Transverse colon (tissue), 4 donors: ENCODE measurements at regions not wholly inside any gene's neighbourhood (a gene's known extent, or its start where the extent isn't known, plus 50 kb on each side); places are given as distances from the start of the nearest gene placed in this dataset.
A peak's percentile ranks its signal among the peaks of the same experiment; 100 is the strongest.

Experiments
- DNase-seq: peaks from one replicate; pipeline ENCODE4 v3.0.0-alpha.2; 2019
- H3K27ac ChIP-seq, 4 donors: fragments of 200-600 bp; sonication (generic); 2 replicates each; pipeline ENCODE4 v1.5.1; 2016 to 2018; ENCODE audit warnings: inconsistent platforms in 4 of 4
- H3K27me3 ChIP-seq: fragments of 200-600 bp; sonication (generic); 2 replicates; pipeline ENCODE4 v1.5.1; 2017; ENCODE audit warnings: inconsistent platforms
- H3K36me3 ChIP-seq, 4 donors: fragments of 200-600 bp; sonication (generic); 2 replicates each; pipeline ENCODE4 v1.5.1; 2017 to 2019; ENCODE audit warnings: inconsistent platforms in 4 of 4
- H3K4me1 ChIP-seq, 4 donors: fragments of 200-600 bp; sonication (generic); 2 replicates each; pipeline ENCODE4 v1.5.1; 2017 to 2020; ENCODE audit warnings: inconsistent platforms in 4 of 4
- H3K4me3 ChIP-seq, 4 donors: fragments of 200-600 bp; sonication (generic); 1 replicate in 1 of 4; 2 replicates in 3 of 4; pipeline versions ENCODE4 v1.5.1 to v1.6.1; 2017 to 2019; ENCODE audit warnings: inconsistent platforms in 4 of 4
- H3K9me3 ChIP-seq, 2 donors: fragments of 200-600 bp; sonication (generic); 2 replicates each; pipeline ENCODE4 v1.5.1; 2017 to 2019; ENCODE audit warnings: inconsistent platforms in 2 of 2
- EP300 ChIP-seq: sonication (generic); formaldehyde crosslinking; IDR thresholded peaks from one replicate; pipeline ENCODE4 v1.6.1; 2017; ENCODE audit warnings: antibody characterized with exemption, low read depth
- POLR2A ChIP-seq: fragments of 450-650 bp; IDR thresholded peaks from one replicate; pipeline ENCODE4 v1.6.1; 2016; ENCODE audit warnings: antibody characterized with exemption, mild to moderate bottlenecking, moderate library complexity
- POLR2AphosphoS5 ChIP-seq, 3 donors: sonication (generic); formaldehyde crosslinking; IDR thresholded peaks; one replicate each; pipeline ENCODE4 v1.6.1; 2016; ENCODE audit warnings: antibody characterized with exemption in 3 of 3
- WGBS, 2 donors: methylation state at CpG; one replicate each; pipeline ENCODE4 v1.1.5; 2018; ENCODE audit warnings: low coverage in 1 of 2; 5-methylcytosine and 5-hydroxymethylcytosine counted together
- in situ Hi-C, 4 donors: fragments of 200-750 bp; cut with MboI; loops; one replicate each; pipeline versions ENCODE4 v1.15.0 to v1.15.1; 2017; ENCODE audit warnings: low sequenced_read_pairs in 3 of 4, low pct_ligation_motif_present in 1 of 4, low pct_unique_long_range_greater_than_20kb in 1 of 4
- intact Hi-C: fragments of 100-400 bp; cut with DNase I; formaldehyde crosslinking; loops from one replicate; pipeline ENCODE4 v1.15.1; 2023; ENCODE audit warnings: low total_unique reads
- TF ChIP-seq, protein P1 (sequence below), 5 experiments: fragments of 200-600 bp in 3 of 5; fragments of 450-650 bp in 2 of 5; sonication (generic) in 3 of 5; IDR thresholded peaks; 1 replicate in 2 of 5; 2 replicates in 3 of 5; pipeline ENCODE4 v1.5.1; 2016 to 2017; ENCODE audit warnings: antibody characterized with exemption in 5 of 5, inconsistent platforms in 3 of 5, mild to moderate bottlenecking in 2 of 5, moderate library complexity in 1 of 5

DNA sequence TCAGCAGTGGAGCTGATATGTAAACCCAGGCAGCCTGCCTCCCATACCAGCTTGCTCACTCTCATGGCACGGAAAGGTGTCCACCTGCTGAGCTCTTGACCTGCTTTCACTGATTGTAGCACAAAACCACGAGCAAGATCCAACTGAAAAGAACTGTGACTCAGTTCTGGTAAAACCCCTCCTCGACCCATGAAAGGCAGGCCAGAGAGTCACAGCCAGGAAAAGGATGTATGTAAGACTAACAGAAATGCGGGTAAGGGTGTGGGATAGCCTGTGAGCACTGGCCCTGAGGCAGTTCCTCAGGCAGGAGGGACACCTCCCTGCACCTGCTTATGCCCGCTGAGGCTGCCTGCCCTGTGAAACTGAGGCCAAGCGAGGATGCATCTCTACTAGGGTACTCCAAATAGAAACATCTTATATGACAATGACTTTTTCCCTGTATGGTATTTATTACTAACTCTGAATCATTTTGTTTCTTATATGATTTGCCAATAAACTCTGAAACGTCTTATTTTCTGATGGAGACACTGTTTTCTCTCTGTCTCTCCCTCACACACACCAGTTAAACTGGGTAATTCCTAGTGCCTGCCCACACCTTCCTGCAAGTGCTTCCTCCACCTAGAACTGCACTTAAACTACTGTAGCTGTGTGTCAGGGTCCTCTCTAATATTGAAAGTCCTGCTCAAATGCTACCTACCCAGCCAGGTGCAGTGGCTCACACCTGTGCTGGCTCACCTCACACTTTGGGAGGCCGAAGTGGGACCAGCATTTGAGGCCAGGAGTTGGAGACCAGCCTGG is 73.3 kb upstream of the GHITM start:
- Histone ChIP-seq H3K27me3 (no peaks in the 10 kb centered on the region), H3K36me3 (no peaks in the 10 kb centered on the region), H3K4me1 (no peaks in the 10 kb centered on the region), H3K4me3 (no peak overlapping the region), H3K27ac (no peak overlapping the region), H3K9me3 (no peaks in the 10 kb centered on the region)
- 71 to 72% methylated on average over 2 to 8 of the region's 8 CpGs for WGBS, 2 donors
- DNase-seq: no peak
- in situ Hi-C loops: no loop called here
- TF ChIP-seq POLR2AphosphoS5 (IDR thresholded peaks at IDR 0.05) (no peak), EP300 (no peak), POLR2A (no peak)
- TF ChIP-seq, protein P1, sequence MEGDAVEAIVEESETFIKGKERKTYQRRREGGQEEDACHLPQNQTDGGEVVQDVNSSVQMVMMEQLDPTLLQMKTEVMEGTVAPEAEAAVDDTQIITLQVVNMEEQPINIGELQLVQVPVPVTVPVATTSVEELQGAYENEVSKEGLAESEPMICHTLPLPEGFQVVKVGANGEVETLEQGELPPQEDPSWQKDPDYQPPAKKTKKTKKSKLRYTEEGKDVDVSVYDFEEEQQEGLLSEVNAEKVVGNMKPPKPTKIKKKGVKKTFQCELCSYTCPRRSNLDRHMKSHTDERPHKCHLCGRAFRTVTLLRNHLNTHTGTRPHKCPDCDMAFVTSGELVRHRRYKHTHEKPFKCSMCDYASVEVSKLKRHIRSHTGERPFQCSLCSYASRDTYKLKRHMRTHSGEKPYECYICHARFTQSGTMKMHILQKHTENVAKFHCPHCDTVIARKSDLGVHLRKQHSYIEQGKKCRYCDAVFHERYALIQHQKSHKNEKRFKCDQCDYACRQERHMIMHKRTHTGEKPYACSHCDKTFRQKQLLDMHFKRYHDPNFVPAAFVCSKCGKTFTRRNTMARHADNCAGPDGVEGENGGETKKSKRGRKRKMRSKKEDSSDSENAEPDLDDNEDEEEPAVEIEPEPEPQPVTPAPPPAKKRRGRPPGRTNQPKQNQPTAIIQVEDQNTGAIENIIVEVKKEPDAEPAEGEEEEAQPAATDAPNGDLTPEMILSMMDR (IDR thresholded peaks at IDR 0.05): no peak
- intact Hi-C loops: no loop called here

DNA sequence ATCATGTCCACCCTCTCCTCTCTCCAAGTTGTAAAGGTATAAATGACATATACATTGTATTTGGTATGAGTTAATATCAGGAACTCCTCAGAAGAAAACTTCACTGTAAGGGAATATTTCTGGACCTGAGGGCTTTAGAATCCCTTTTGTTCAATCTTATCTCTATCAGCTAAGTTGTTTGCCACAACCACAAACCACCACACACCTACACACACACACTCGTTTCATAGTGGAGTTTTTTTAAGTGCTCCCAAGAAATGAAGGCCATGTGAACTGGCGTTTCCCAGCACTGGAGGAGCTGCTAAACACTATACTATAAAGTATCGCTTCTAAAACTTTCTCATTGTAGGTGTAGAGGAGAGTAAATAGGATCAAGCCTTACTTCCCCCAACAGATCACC is 64.8 kb upstream of the GHITM start:
- no peak overlapping the region for H3K27ac ChIP-seq
- 52 to 66% methylated on average over 3 of the region's 3 CpGs for WGBS, 2 donors
- TF ChIP-seq POLR2AphosphoS5 (IDR thresholded peaks at IDR 0.05): no peak
- no peak for TF ChIP-seq EP300
- TF ChIP-seq, protein P1 (IDR thresholded peaks at IDR 0.05): no peak
- TF ChIP-seq POLR2A: no peak
- no peaks in the 10 kb centered on the region for H3K36me3 ChIP-seq
- H3K27me3 ChIP-seq: no peaks in the 10 kb centered on the region
- H3K4me3 ChIP-seq: no peak overlapping the region
- intact Hi-C loops: no loop called here
- in situ Hi-C loops: no loop called here
- DNase-seq: no peak
- H3K4me1 ChIP-seq: peaks cover 0 to 7% (median 3%) of the 10 kb centered on the region in 4 donors
- H3K9me3 ChIP-seq: no peaks in the 10 kb centered on the region

DNA sequence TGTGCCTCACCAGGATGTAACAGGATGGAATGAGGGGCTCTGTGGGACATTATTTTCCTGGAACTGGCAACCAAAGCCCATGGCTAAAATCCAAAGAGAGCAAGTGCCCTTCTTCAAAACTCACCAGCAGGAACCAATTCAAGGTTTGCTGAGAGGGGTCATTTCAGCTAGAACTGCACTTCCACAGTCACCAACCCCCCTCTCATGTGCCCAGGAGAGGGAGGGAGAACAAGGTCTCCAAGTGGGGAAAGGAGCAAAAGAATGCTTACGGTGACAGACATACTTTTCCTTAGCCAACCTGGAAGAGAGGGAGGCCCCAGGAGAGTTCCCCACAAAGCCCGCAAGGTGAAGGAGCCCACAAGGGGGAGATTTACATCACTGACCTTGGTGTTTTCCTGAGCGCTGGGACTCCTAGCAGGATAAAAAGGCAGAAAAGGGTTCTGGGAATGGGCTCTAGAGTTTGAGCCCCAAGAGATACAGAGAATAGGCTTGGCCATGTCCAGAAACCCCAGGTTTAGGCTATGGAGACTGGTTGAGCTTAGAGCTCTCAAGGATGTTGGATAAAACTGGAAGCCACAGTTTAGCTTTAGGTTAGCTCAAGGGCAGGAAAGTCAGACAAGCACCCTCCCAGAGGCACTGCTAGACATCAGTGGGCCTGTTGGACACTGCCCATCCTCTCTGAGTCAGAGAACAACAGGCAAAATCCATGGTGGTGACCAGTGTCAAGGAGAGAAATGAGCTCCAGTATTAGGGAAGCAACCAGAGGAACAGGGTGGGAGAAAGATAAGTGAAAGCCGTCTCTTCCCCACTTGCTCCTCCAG is 63.9 kb upstream of the GHITM start:
- Histone ChIP-seq H3K27me3 (no peaks in the 10 kb centered on the region), H3K4me1 (peaks cover 0 to 7% (median 3%) of the 10 kb centered on the region in 4 donors), H3K27ac (peak overlapping the region; percentile 53 to 71 (median 60)), H3K9me3 (no peaks in the 10 kb centered on the region), H3K36me3 (no peaks in the 10 kb centered on the region), H3K4me3 (no peak overlapping the region)
- WGBS, 2 donors: 81% methylated on average over 4 of the region's 4 CpGs; no CpG with 5 or more reads in 1 of the 2 donors
- DNase-seq: no peak
- no peak for TF ChIP-seq EP300
- TF ChIP-seq POLR2AphosphoS5 (IDR thresholded peaks at IDR 0.05): no peak
- TF ChIP-seq, protein P1 (IDR thresholded peaks at IDR 0.05): no peak
- TF ChIP-seq POLR2A: no peak
- in situ Hi-C loops: no loop called here
- intact Hi-C loops: no loop called here

DNA sequence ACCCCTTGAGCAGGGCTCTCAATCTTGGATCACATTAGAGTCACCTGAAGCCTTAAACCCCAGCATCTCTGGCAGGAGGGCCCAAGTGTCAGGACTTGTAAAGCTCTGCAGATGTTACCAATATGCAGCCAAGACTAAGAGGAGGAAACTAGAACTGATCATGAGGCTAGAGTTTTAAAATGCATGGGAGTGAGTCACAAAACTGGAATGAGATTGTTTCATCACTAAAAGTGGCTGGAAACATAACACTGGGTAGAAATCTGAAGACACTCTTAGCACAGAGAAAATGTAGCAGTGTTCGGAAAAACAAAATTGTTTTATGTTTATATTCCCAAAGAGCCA is 63.3 kb upstream of the GHITM start:
- Histone ChIP-seq H3K27ac (peak overlapping the region; percentile 53 to 71 (median 66)), H3K9me3 (no peaks in the 10 kb centered on the region), H3K27me3 (no peaks in the 10 kb centered on the region), H3K4me3 (no peak overlapping the region), H3K4me1 (peaks cover 0 to 7% (median 3%) of the 10 kb centered on the region in 4 donors), H3K36me3 (no peaks in the 10 kb centered on the region)
- TF ChIP-seq, protein P1 (IDR thresholded peaks at IDR 0.05): no peak
- TF ChIP-seq POLR2AphosphoS5 (IDR thresholded peaks at IDR 0.05): peak; percentile 45 to 47 (median 45)
- 73 to 75% methylated on average over 1 of the region's 1 CpG for WGBS, 2 donors
- in situ Hi-C loops: no loop called here
- intact Hi-C loops: no loop called here
- DNase-seq: no peak
